ENCODE measurements at regions not wholly inside any gene's neighbourhood (a gene's known extent, or its start where the extent isn't known, plus 50 kb on each side); places are given as distances from the start of the nearest gene placed in this dataset.

DNA sequence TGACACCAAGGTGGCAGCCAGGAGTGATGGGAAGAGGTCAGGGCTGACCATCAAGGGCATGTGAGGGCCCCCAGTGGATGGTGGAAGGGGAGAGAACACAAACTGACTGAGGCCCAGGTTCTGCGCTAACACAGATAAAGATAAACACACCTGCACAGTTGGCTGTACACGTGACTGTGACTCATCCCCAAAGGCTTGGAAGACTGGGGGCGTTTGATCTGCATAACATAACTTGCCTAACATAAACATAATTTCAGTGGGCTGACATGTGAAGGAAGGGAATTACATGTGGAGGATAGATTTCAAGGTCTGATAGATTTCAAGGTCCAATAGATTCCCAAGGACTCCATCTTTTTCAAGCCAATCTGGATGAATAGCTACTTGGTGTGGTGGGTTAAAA, 100.9 kb upstream of the TNRC6C start:
- Histone ChIP-seq H3K4me3 (no peak overlapping the region), H3K36me3 (no peaks in the 10 kb centered on the region), H3K27me3 (no peaks in the 10 kb centered on the region), H3K4me1 (no peaks in the 10 kb centered on the region), H3K9me3 (no peaks in the 10 kb centered on the region), H3K27ac (no peak overlapping the region)
- TF ChIP-seq POLR2AphosphoS5 (IDR thresholded peaks at IDR 0.05) (no peak), CTCF (IDR thresholded peaks at IDR 0.05) (no peak), POLR2A (IDR thresholded peaks at IDR 0.05) (no peak)
- DNase-seq (ENCODE audit: low spot score in 2 of 2) = no peak
- intact Hi-C loops (cut with DNase I; ENCODE audit: low total_unique reads) = no loop called here

GRCh38 chr17:77858291-77859034, 100.0 kb upstream of the TNRC6C start:
- no peak overlapping the region for H3K4me3 ChIP-seq
- no peaks in the 10 kb centered on the region for H3K9me3 ChIP-seq
- no peaks in the 10 kb centered on the region for H3K36me3 ChIP-seq
- no peaks in the 10 kb centered on the region for H3K27me3 ChIP-seq
- TF ChIP-seq POLR2AphosphoS5 (IDR thresholded peaks at IDR 0.05) (no peak), POLR2A (IDR thresholded peaks at IDR 0.05) (no peak), CTCF (IDR thresholded peaks at IDR 0.05) (no peak)
- intact Hi-C loops (cut with DNase I; ENCODE audit: low total_unique reads) = no loop called here
- DNase-seq (ENCODE audit: low spot score in 2 of 2) = no peak
- H3K27ac ChIP-seq = no peak overlapping the region
- H3K4me1 ChIP-seq = no peaks in the 10 kb centered on the region

GRCh38 chr17:77859035-77859810, 99.3 kb upstream of the TNRC6C start:
- no peak overlapping the region for H3K27ac ChIP-seq
- H3K9me3 ChIP-seq = no peaks in the 10 kb centered on the region
- no peak for DNase-seq (ENCODE audit: low spot score in 2 of 2)
- no peaks in the 10 kb centered on the region for H3K4me1 ChIP-seq
- H3K36me3 ChIP-seq = no peaks in the 10 kb centered on the region
- no peaks in the 10 kb centered on the region for H3K27me3 ChIP-seq
- TF ChIP-seq POLR2A (IDR thresholded peaks at IDR 0.05) (no peak), POLR2AphosphoS5 (IDR thresholded peaks at IDR 0.05) (no peak)
- no peak overlapping the region for H3K4me3 ChIP-seq
- intact Hi-C loops (cut with DNase I; ENCODE audit: low total_unique reads) = no loop called here

GRCh38 chr17:77861133-77861695, 97.3 kb upstream of the TNRC6C start:
- intact Hi-C loops (cut with DNase I; ENCODE audit: low total_unique reads) = no loop called here
- no peak overlapping the region for H3K27ac ChIP-seq
- TF ChIP-seq POLR2A (IDR thresholded peaks at IDR 0.05) (no peak), POLR2AphosphoS5 (IDR thresholded peaks at IDR 0.05) (no peak), CTCF (IDR thresholded peaks at IDR 0.05) (no peak)

DNA sequence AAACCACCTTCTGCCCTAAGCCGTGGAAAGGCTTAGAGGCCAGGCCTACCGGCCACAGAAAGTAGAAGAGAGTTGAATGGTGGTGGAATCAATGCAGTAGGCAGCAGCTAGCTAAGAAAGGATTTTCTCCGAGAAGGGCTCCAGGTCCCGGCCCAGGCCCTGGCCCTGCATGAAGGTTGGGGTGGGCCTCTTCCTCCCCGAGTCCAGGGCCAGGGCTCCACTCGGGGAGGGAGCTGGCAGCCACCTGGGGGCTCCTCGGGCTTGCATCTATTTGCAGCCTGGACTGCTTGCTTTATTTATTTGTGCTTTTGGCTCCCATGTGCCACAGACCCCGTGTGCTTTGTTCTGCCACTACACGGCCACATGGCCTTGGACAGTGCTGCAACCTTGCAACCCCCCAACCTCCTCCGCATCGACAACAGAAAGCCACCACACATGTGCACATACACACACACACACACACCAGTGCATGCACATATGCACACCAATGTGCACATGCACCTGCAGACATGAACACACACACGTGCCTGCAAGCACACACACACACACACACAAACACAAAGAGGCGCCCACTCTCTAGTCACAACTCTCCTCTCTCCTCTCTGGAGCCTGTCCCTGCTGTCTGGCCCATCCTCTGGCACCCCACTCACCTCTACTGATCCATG, 96.4 kb upstream of the TNRC6C start:
- intact Hi-C loops (cut with DNase I; ENCODE audit: low total_unique reads) = no loop called here
- H3K27me3 ChIP-seq = no peaks in the 10 kb centered on the region
- H3K27ac ChIP-seq = no peak overlapping the region
- TF ChIP-seq CTCF (IDR thresholded peaks at IDR 0.05) (no peak), POLR2AphosphoS5 (IDR thresholded peaks at IDR 0.05) (no peak), POLR2A (IDR thresholded peaks at IDR 0.05) (no peak)
- no peaks in the 10 kb centered on the region for H3K36me3 ChIP-seq
- DNase-seq (ENCODE audit: low spot score in 2 of 2) = no peak
- H3K4me1 ChIP-seq = no peaks in the 10 kb centered on the region
- H3K4me3 ChIP-seq = no peak overlapping the region
- H3K9me3 ChIP-seq = no peaks in the 10 kb centered on the region

More at GRCh38 chr17:77861133-77861695, 97.3 kb upstream of the TNRC6C start:
- no peak overlapping the region for H3K4me3 ChIP-seq
- H3K4me1 ChIP-seq = no peaks in the 10 kb centered on the region
- H3K36me3 ChIP-seq = no peaks in the 10 kb centered on the region
- no peaks in the 10 kb centered on the region for H3K9me3 ChIP-seq
- no peak for DNase-seq (ENCODE audit: low spot score in 2 of 2)
- H3K27me3 ChIP-seq = no peaks in the 10 kb centered on the region

Data from breast epithelium (tissue), 4 donors.